Thoracic aorta (tissue), 2 donors: ENCODE measurements at regions not wholly inside any gene's neighbourhood (a gene's known extent, or its start where the extent isn't known, plus 50 kb on each side); places are given as distances from the start of the nearest gene placed in this dataset.
"Not testable (repeated sequence)": the region's sequence is repeated elsewhere in the genome, so short reads cannot be mapped to it uniquely, and the experiment has no call there.

Experiments used
- ATAC-seq: fragments of 150-250 bp; one replicate; pipeline ENCODE4 v1.8.0; 2017; ENCODE audit warnings: low read depth; ENCODE audit not compliant: insufficient number of reproducible peaks, low FRiP score
- DNase-seq: peaks from one replicate; pipeline ENCODE4 v3.0.0-alpha.2; 2020; ENCODE audit warnings: low spot score
- H3K27ac ChIP-seq, 2 donors: fragments of 200-600 bp; sonication (generic); 1 replicate in 1 of 2; 2 replicates in 1 of 2; pipeline ENCODE4 v1.5.1; 2016; ENCODE audit warnings: mild to moderate bottlenecking in 2 of 2, moderate library complexity in 2 of 2
- H3K27me3 ChIP-seq: fragments of 200-600 bp; sonication (generic); replicated peaks from 2 replicates; pipeline ENCODE4 v1.6.0; 2016; ENCODE audit warnings: mild to moderate bottlenecking; ENCODE audit not compliant: insufficient read depth
- H3K36me3 ChIP-seq: fragments of 200-600 bp; sonication (generic); one replicate; pipeline ENCODE4 v1.5.1; 2016
- H3K4me1 ChIP-seq, 2 donors: fragments of 200-600 bp; sonication (generic); 1 replicate in 1 of 2; 2 replicates in 1 of 2; pipeline versions ENCODE4 v1.5.1 to v1.6.0; 2016; ENCODE audit warnings: low read depth in 2 of 2, mild to moderate bottlenecking in 1 of 2; ENCODE audit not compliant: control insufficient read depth in 1 of 2
- H3K4me3 ChIP-seq: fragments of 200-600 bp; sonication (generic); 2 replicates; pipeline ENCODE4 v1.5.1; 2016; ENCODE audit warnings: mild to moderate bottlenecking
- H3K9me3 ChIP-seq: fragments of 200-600 bp; sonication (generic); 2 replicates; pipeline ENCODE4 v1.5.1; 2016
- CTCF ChIP-seq: fragments of 200-600 bp; sonication (generic); IDR thresholded peaks from one replicate; pipeline ENCODE4 v1.5.1; 2019; ENCODE audit warnings: antibody characterized with exemption

- no peak for DNase-seq
- Histone ChIP-seq H3K4me1 (no peaks in the 10 kb centered on the region), H3K4me3 (no peak overlapping the region), H3K36me3 (no peaks in the 10 kb centered on the region), H3K27ac (no peak overlapping the region), H3K9me3 (no peaks in the 10 kb centered on the region), H3K27me3 (no peaks in the 10 kb centered on the region)
- no peak for TF ChIP-seq CTCF
- no peak for ATAC-seq
Observed at GRCh38 chr1:224820341-224820740, 109.1 kb upstream of the DNAH14 start.

DNA sequence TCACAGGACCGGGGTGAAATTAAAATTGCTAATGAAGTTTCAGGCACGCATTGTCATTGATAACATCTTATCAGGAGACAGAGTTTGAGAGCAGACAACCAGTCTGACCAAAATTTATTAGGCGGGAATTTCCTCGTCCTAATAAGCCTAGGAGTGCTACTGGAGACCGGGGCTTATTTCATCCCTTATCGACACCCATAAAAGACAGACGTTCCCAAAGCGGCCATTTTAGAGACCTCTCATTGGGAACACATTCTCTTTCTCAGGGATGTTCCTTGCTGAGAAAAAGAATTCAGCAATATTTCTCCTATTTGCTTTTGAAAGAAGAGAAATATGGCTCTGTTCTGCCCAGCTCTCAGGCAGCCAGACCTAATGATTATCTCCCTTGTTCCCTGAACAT, 107.7 kb upstream of the DNAH14 start:
- not testable (repeated sequence) for H3K27ac ChIP-seq, H3K27me3 ChIP-seq, H3K9me3 ChIP-seq, H3K4me1 ChIP-seq, H3K36me3 ChIP-seq, H3K4me3 ChIP-seq, ATAC-seq, DNase-seq

DNA sequence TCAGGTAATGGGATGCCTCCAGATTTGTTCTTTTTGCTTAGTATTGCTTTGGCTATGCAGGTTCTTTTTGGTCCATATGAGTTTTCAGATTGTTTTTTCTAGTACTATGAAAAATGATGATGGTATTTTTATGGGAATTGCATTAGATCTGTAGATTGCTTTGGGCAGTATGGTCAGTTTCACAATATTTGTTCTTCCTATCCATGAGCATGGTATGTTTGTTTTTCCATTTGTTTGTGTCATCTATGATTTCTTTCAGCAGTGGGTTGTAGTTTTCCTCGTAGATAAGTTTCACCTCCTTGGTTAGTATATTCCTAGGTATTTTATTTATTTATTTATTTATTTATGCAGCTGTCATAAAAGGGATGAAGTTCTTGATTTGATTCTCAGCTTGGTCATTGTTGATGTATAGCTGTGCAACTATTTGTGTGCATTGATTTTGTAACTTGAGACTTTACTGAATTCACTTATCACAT, 103.9 kb upstream of the DNAH14 start:
- TF ChIP-seq CTCF, result no peak
- H3K27ac ChIP-seq, result no peak overlapping the region

DNA sequence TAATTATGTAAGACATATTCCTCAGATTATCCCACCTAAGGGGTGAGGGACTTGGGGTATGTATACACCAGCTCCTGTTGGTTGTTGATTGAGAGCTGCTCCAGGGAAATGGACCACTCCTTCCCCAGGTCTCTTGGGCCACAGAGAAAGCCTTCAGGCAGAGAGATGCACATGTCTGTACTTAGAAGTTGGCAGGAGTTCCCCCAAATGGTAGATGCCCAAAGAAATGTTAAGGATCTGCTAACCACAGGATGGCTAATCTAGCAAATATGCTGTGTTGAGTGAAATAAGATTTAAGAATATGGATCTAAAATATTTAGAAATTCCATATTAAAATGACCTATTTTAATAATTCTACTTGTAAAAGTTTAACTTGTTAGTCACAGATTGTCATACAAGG, 100.8 kb upstream of the DNAH14 start:
- Histone ChIP-seq H3K36me3 (no peaks in the 10 kb centered on the region), H3K9me3 (no peaks in the 10 kb centered on the region), H3K27ac (no peak overlapping the region), H3K4me3 (no peak overlapping the region), H3K4me1 (no peaks in the 10 kb centered on the region), H3K27me3 (no peaks in the 10 kb centered on the region)
- DNase-seq (no peak), ATAC-seq (no peak)
- TF ChIP-seq CTCF, result no peak

More for the DNA sequence above, 103.9 kb upstream of the DNAH14 start:
- Histone ChIP-seq H3K4me1 (no peaks in the 10 kb centered on the region), H3K9me3 (no peaks in the 10 kb centered on the region), H3K4me3 (no peak overlapping the region), H3K27me3 (no peaks in the 10 kb centered on the region), H3K36me3 (no peaks in the 10 kb centered on the region)
- DNase-seq (no peak), ATAC-seq (no peak)

DNA sequence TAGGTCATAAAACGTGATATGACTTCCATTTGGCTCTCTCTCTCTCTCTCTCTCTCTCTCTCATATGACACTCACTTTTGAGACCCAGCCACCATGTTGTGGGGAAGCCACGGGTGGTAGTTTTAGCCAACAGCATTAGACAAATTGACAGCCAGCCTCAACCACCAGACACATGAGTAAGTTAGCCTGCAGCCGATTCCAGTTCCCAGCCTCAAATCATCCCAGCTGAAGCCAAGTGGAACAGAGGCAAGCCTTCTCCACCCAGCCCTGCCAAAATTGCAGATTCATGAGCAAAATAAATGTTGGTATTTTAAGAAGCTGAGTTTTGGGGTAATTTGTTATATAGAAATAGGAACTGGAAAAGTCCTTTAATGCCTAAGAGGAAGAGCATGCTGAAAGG, 98.0 kb upstream of the DNAH14 start:
- H3K4me3 ChIP-seq, result no peak overlapping the region
- no peaks in the 10 kb centered on the region for H3K4me1 ChIP-seq
- no peak for TF ChIP-seq CTCF
- no peaks in the 10 kb centered on the region for H3K9me3 ChIP-seq
- no peak overlapping the region for H3K27ac ChIP-seq
- no peak for ATAC-seq
- no peaks in the 10 kb centered on the region for H3K36me3 ChIP-seq
- no peak for DNase-seq
- H3K27me3 ChIP-seq, result no peaks in the 10 kb centered on the region

DNA sequence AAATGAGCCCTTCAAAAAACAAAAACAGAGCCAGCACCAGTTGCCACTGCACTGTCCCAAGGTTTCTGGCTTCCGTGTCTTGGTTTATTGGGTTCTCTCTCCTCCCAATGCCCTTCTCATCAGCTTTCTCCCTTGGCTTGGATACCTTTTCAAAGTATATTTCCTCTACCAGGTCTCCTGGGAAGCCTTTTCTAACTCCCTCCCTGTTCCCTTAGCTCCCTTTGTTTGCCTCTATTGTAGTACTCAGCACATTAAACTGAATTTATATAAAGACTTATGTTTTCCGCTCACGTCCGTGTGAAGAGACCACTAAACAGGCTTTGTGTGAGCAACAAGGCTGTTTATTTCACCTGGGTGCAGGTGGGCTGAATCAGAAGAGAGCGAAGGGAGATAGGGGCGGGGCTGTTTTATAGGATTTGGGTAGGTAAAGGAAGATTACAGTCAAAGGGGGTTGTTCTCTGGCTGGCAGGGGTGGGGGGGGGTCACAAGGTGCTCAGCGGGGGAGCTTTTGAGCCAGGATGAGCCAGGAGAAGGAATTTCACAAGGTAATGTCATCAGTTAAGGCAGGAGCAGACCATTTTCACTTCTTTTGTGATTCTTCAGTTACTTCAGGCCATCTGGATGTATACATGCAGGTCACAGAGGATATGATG, 89.7 kb upstream of the DNAH14 start:
- not testable (repeated sequence) for H3K27ac ChIP-seq, H3K27me3 ChIP-seq, H3K36me3 ChIP-seq, H3K4me1 ChIP-seq, H3K4me3 ChIP-seq, DNase-seq, H3K9me3 ChIP-seq, ATAC-seq

DNA sequence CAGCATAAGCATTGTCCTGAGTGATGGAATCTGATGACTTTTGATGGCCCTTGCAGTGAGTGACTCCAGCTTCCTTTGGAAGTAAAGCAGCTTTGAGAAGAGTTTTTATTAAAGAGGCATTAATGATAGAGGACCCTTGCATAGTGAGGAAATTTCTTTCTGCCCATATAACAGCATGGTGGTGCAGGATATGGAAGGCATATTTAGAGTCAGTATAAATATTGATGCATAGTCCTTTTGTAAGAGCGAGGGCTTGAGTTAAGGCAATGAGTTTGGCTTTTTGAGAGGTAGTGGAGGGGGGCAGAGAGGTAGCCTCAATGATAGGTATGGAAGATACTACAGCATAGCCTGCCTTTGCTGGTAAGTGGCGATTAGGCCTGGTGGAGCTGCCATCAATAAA, 87.7 kb upstream of the DNAH14 start:
- H3K27ac ChIP-seq, H3K4me1 ChIP-seq, H3K9me3 ChIP-seq, H3K4me3 ChIP-seq, H3K36me3 ChIP-seq, H3K27me3 ChIP-seq, ATAC-seq, DNase-seq: not testable (repeated sequence)
